ACHN (cell line): ENCODE measurements at regions not wholly inside any gene's neighbourhood (a gene's known extent, or its start where the extent isn't known, plus 50 kb on each side); places are given as distances from the start of the nearest gene placed in this dataset.

Experiments
- DNase-seq: peaks from one replicate; pipeline ENCODE4 v3.0.0-alpha.2; 2015
- in situ Hi-C: cut with HindIII; loops from 2 replicates; pipeline ENCODE4 v1.10.0; 2017; ENCODE audit warnings: low sequenced_read_pairs, low pct_ligation_motif_present, low pct_unique_long_range_greater_than_20kb

DNA sequence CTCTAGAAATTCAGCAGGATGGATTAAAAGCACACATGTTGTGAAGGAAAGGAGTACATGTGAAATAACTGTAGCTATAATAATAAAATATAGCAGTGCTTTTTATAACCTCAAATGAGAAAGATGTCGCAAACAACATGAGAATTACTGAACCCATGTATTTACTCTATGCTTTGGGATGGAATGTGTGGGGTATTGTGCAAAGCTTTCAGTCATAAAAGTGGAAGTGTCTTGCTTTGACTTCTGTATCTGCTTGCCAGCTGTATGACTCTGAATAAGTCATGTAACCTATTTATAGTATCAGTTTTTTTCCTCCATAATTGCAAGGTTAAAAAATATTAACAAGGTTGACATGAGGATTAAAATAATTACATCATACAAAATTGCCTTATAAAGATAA, 519.3 kb upstream of the CADM2 start:
- in situ Hi-C loops = no loop called here
- DNase-seq = no peak

DNA sequence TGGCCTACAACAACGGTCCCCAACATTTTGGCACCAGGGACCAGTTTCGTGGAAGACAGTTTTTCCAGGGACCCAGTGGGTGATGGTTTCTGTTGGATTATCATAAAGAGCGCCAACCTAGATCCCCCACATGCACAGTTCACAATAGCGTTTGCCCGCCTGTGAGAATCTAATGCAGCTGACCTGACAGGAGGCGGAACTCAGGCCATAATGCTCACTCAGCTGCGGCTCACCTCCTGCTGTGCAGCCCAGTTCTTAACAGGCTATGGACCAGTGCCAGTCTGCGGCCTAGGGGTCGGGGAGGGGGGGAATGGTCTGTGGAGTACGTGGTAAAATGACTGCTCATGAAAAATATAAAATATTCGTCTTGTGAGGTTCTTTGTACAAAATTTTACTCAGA, 518.5 kb upstream of the CADM2 start:
- DNase-seq = no peak
- in situ Hi-C loops = no loop called here

DNA sequence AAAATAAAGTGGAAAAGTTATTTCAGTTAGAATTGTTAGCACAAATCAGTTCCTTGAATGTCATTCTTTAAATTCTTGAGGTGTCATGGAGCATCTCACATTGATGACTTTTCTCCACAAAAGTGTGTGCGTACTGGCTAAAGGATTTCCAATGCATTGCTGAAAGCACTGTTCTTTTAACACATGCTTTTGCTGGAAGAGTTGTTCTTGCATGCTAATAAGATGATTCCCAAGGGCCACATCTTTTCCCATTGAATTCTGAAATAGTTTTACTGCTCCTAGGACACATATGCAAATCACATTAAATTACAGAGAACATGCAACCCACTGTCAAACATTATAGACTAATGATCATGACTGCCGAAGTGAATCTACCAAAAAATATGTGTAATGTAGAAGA, 516.3 kb upstream of the CADM2 start:
- in situ Hi-C loops = no loop called here
- no peak for DNase-seq

DNA sequence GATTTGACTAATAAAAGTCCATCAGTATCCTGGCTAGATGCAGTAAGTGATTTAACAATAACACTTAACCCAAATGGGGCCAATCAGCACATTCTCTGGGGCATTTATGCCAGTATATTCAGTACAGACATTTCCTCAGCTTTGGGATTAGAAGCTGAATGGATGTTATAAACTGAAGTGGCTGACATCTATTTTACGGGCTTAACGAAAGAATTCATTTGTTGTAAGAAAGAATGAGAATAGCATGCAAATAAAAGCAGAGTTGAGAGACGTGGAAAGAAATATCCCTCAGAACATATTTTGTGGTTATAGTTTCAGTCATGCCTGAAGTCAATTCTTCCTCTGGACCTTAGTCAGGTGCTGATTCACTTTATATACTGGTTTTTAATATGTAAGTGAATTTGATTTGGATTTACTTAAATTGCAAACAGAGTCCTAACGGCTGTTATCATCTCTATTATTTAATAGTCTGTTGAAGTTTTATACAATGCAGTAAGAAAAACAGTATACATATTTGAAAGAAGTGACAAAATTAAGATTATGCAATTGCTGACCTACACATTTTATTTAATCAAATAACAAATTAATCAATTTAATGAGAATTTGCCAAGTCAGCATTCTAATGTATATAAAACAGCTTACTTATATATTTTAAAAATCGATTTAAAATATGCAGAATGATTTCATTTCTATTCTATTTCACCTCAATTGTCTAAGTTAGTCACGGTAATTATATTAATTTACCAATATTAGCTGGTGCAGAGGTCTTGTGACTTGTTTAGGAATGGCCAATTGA, 513.9 kb upstream of the CADM2 start:
- in situ Hi-C loops = no loop called here
- DNase-seq = no peak

DNA sequence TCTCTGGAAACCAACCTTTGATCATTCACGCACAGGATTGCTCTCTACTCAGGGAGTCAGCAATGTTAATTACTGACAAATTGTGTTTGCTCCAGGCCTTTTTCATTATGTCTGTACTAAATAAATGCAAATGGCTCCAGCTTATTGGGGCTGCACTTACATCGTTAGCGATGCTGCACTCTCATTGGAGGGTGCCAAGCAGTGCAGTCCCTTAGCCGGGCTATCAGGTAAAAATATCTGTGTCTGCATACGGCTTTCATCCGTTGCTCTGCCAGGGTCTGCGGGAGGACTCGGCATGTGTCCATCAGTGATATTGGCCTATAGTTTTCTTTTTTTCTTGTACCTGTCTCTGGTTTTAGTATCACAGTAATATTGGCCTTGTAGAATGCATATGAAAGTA, 471.5 kb upstream of the CADM2 start:
- no peak for DNase-seq
- in situ Hi-C loops = no loop called here

DNA sequence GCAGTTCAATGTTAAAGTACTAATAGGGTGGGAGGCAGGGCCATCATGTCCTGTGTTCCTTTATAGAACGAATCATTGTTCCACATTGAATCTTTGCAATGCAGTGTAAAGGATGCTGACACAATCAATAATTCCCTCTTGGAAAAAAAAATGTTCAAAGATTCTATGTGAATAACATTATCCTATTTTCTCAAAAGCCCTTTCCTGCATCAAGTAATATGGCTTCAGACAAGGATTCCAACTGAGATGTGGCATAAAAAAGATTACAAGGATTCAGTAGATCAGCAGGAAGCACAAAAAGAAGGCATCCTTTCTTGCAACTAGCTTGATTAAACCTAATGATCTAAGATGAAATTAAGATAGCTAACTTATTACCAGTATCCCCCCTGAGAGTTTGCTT, 454.0 kb upstream of the CADM2 start:
- DNase-seq = no peak
- in situ Hi-C loops = no loop called here

DNA sequence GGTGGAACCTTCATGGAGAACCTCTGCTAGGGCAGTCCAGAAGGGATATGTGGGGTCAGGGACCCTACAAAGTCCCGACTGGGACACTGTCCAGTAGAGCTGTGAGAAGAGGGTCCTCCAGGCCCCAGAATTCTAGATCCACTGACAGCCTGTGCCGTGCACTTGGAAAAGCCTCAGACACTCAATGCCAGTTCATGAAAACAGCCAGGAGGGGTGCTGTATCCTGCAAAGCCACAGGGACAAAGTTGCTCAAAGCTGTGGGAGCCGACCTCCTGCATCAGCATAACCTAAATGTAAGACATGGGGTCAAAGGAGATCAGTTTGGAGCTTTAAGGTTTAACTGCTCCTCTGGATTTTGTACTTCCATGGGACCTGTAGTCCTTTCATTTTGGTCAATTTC, 448.8 kb upstream of the CADM2 start:
- in situ Hi-C loops = no loop called here

DNA sequence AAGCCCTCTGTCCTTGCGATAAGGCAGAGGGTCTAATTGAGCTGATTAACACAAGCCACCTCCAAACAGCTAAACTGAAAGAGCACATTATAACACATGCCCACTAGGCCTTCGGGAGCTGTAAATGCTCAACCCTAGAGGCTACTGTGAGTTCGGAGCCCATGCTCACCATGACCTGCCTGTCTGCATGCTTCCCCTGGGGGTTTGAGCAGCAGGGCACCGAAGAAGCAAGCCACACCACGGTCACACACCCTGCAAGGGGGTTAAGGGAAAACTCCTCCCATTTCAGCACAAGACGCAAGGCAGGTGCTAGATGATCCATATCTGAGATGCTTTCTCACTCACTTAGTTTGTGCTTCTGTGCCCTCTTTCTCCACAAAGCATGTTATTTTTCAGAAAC, 435.9 kb upstream of the CADM2 start:
- in situ Hi-C loops = no loop called here
- DNase-seq = no peak

More for the DNA sequence above, 448.8 kb upstream of the CADM2 start:
- DNase-seq = no peak

DNA sequence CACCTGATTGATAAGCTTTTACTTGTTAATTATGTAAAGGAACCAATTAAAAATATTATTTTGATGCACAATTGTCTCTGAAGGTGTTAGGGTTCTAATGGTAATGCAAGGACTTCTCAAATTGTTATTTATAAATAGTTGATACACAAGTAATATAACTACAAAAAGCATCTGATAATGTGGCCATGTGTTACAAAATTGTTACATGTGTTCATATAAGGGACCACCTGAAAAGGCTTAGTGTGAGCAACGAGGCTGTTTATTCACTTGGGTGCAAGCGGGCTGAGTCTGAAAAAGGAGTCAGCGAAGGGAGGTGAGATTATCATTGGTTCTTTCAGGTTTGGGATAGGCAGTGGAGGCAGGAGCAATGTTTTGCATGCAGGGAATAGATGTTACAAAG, 421.9 kb upstream of the CADM2 start:
- in situ Hi-C loops = no loop called here
- no peak for DNase-seq

DNA sequence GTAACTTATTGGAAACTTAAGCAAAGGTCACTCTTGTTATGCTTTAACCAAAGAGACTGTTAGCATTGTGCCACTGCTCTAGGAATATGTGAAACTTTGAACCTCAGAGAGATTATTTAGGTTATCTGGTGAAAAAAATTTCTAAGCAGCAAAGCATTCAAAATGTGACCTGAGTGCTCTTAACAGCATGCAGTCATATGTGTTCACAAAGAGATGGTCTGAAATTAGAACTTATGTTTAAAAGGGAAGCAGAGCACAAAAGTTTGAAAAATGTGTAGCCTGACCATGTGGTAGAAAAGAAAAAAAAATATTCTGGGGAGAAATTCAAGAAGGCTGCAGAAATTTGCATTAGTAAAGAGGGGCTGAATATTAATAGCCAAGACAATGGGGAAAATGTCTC, 420.2 kb upstream of the CADM2 start:
- no peak for DNase-seq
- in situ Hi-C loops = no loop called here

DNA sequence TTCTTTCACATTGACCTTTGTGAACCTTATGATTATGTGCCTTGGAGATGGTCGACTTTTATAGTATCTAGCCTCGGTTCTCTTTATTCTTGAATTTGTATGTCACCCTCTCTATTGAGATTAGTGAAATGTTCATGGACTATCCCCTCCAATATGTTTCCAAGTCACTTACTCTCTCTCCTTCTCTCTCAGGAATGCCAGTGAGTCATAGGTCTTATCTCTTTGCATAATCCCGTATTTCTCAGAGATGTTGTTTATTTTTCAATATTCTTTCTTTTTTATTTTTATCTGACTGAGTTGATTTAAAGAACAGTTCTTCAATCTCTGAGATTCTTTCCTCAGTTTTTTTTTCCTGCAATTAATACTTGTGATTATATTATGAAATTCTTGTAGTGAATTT, 411.6 kb upstream of the CADM2 start:
- DNase-seq = peak; percentile 3
- in situ Hi-C loops = no loop called here

DNA sequence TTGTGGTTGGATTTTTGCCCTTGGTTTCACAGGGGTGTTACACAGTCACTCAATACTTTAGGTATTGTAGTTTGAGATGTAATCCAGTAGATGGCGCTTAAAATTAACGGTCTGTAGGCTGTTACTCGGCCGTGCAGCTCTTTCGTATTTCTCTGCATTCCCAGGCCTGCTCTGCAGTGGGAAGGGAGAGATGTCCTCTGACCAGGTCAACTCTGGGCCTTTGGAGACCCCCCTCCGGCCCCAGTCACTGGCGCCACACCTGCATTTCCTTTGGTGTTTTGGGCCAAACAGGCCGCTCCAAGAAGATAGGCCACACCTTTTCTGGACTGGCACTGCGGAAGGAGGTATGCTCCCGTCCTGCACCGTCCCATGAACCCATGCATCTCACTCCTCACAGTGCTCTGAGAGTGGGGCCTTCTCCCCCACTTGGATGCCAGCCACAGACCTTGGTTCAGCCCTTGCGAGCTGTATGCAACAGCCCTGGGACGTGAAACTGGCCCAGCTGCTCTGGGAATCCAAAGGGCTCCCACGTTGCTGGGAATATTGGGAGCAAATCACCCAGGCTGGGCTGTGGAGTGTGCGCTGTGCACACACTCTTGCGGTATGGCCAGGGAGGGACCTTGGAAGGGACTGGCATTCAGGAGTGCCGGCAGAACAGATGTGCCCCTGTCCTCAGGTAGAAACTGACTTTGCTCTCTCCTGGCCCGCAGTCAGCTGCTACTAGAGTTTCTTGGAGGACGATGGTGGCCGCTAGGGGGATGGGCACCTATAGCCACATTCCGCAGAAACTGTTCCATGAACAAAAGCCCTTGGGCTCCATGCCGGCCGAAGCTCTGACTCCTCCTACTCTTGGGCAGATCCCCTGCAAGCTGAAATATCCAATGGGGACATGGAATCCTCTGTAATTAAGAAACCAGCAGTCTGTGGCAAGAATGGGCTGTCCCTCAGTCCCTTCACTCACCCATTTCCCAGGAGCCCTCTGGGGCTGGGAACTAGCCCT, 410.5 kb upstream of the CADM2 start:
- peak; percentile 31 for DNase-seq
- in situ Hi-C loops = no loop called here

DNA sequence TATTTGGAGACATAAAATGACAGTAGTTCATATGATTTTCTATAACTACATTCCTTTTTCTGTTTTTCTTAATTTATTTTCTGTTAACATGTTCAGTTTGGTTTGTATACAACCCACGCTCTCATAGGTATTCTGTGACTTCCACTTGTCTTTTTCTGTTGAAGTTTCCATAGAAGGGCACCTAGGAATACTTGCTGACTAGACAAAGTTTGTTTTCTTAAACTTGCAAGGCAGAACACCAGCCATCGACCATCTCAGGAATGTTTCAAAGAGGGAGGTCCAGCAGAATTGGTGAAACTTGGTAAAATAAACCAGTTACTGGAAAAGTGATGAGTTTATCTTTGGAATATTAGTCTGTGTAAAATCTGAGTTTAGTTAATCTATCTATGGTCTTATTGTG, 403.2 kb upstream of the CADM2 start:
- in situ Hi-C loops = no loop called here
- no peak for DNase-seq

DNA sequence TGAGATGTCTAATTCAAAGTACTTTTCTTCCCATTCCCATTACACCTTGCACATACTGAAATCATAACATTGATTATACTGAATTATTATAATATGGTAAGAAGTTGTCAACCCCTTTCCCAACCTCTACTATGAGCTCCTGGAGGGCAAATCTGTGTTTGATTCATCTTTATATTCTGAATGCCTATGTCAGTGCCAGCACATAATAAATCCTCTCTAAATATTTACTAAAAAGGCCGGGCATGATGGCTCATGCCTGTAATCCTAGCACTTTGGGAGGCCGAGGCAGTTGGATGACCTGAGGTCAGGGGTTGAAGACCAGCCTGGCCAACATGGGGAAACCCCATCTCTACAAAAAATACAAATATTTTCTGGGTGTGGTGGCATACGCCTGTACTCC, 392.5 kb upstream of the CADM2 start:
- in situ Hi-C loops = no loop called here
- DNase-seq = no peak

DNA sequence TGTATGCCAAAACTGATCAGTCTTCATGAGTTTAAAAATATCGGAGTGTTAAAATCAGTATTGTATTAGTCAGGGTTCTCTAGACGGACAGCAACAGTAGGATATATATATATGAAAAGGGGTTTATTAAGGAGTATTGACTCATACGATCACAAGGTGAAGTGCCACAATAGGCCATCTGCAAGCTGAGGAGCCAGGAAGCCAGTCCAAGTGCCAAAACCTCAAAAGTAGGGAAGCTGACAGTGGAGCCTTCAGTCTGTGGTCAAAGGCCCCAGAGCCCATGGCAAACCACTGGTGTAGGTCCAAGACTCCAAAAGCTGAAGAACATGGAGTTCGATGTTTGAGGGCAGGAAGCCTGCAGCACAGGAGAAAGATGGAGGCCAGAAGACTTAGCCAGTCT, 391.0 kb upstream of the CADM2 start:
- DNase-seq = no peak
- in situ Hi-C loops = no loop called here

DNA sequence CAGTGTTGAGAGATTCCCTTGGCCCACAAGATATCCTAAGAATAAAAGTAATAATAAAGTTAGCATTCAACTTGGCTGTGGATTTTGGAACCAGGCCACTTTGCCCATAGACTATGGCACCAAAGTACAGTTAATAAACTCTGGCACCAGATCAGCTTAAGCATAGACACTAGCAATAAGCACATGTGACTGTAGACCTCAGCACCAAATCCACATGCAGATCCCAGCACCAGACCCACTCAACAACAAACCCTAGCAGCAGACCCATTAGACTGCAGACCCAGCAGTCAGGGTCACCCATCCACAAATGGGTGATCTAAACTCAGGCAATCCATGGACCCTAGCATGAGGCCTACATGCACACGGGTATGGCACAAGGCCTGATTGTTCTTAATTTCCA, 384.8 kb upstream of the CADM2 start:
- in situ Hi-C loops = no loop called here
- DNase-seq = no peak

DNA sequence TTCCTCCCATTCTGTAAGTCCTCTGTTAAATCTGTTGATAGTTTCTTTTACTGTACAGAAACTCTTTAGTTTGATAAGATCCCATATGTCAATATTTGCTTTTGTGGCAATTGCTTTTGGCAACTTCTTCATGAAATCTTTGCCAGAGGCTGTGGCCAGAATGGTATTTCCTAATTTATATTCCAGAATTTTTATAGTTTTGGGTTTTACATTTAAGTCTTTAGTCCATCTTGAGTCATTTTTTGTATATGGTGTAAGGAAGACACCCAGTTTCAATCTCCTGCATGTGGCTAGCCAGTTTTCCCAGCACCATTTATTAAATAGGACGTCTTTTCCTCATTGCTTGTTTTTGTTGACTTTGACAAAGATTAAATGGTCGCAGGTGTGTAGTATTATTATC, 372.4 kb upstream of the CADM2 start:
- no peak for DNase-seq
- in situ Hi-C loops = no loop called here

DNA sequence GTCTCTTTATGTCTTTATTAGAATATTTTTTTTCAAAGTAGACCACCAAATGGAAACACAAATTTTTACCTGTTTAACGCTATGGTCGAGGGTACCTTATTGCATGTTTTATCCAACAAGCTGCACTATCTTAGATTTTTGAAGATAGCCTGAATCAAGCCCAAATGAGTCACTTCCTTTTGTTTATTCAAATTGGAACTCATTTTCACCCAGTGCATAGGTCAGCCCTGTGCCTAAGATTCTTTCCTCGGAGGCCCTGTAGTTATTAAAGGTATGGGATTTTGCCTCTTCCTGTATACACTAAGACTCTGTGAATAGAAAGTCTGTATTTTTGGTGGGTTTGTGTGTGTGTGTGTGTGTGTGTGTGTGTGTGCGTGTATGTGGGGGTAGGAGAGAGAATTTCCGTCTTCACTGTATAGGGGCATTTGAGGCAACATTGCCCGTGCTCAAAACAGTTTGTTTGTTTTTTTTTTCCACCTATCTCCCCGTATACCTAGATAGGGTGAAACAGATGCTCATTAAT, 358.0 kb upstream of the CADM2 start:
- in situ Hi-C loops = no loop called here
- DNase-seq = no peak

DNA sequence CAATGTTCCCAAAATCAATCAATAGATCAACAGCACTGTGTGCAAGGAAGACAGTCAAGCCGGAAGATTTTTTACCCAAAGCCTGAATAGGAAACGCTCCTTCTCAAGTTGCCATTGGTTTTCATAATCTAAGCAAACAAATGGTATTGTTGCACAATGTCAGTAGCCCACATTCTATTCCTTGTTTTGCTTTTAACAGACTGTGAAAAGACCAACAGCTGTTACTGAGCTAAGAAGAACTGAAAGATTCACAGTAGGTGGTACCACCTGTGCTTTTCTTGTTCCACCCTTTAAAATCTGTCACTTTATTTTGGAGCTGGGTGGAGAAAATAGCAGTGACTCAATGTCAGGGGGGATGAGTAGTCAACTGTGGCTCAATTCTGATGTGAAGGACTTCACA, 357.5 kb upstream of the CADM2 start:
- DNase-seq = no peak
- in situ Hi-C loops = no loop called here

DNA sequence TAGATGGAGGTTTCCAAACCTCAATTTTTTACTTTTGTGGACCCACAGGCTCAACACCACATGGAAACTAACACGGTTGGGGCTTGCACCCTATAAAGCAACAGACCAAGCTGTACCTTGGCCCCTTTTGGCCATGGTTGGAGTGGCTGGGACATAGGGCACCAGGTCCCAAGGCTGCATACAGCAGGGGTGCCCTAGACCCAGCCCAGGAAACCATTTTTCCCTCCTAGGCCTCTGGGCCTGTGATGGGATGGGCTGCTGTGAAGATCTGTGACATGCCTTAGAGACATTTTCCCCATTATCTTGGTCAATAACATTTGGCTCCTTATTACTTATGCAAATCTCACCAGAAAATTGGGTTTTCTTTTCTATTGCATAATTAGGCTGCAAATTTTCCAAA, 337.0 kb upstream of the CADM2 start:
- no peak for DNase-seq
- in situ Hi-C loops = no loop called here
